Calu3 (cell line): ENCODE measurements at regions not wholly inside any gene's neighbourhood (a gene's known extent, or its start where the extent isn't known, plus 50 kb on each side); places are given as distances from the start of the nearest gene placed in this dataset.

Experiments
- BruUV-seq: library from RNA; stranded (reverse); fragments of 400-500 nt; replicated peaks from 2 replicates; lab custom pipeline; 2021; lab: Mats Ljungman, UMichigan
- CTCF ChIA-PET: fragments of 300-600 bp; sonication (Branson Sonifier 250); formaldehyde crosslinking; loops from one replicate; lab custom pipeline; 2022; ENCODE audit warnings: antibody characterized with exemption; lab: Charles Lee
- DNase-seq: peaks from one replicate; pipeline ENCODE4 v3.0.0; 2022
- H3K27ac Mint-ChIP-seq: one replicate; pipeline ENCODE4 v1.8.0; 2022; ENCODE audit warnings: mixed read lengths; ENCODE audit not compliant: unreplicated experiment
- H3K27me3 Mint-ChIP-seq: one replicate; pipeline ENCODE4 v1.8.0; 2022; ENCODE audit warnings: mixed read lengths; ENCODE audit not compliant: unreplicated experiment
- H3K36me3 Mint-ChIP-seq: one replicate; pipeline ENCODE4 v1.8.0; 2022; ENCODE audit warnings: mild to moderate bottlenecking, moderate library complexity, mixed read lengths; ENCODE audit not compliant: insufficient read depth, unreplicated experiment
- H3K4me1 Mint-ChIP-seq: one replicate; pipeline ENCODE4 v1.8.0; 2022; ENCODE audit warnings: mild to moderate bottlenecking, low read depth, mixed read lengths; ENCODE audit not compliant: unreplicated experiment
- H3K4me3 Mint-ChIP-seq: one replicate; pipeline ENCODE4 v1.8.0; 2022; ENCODE audit warnings: mild to moderate bottlenecking, low read depth, moderate library complexity, mixed read lengths; ENCODE audit not compliant: unreplicated experiment
- H3K9me3 Mint-ChIP-seq: one replicate; pipeline ENCODE4 v1.8.0; 2022; ENCODE audit warnings: low read depth, mixed read lengths; ENCODE audit not compliant: unreplicated experiment
- CTCF ChIP-seq: fragments of 200-600 bp; IDR thresholded peaks from one replicate; pipeline ENCODE4 v1.8.0; 2022; ENCODE audit warnings: antibody characterized with exemption; ENCODE audit not compliant: unreplicated experiment
- intact Hi-C: fragments of 100-400 bp; cut with micrococcal nuclease; formaldehyde crosslinking; loops from one replicate; pipeline ENCODE4 v1.10.0; 2022; ENCODE audit not compliant: unreplicated experiment

GRCh38 chr3:124383846-124384466 is 346.3 kb upstream of the UMPS start:
- H3K36me3 Mint-ChIP-seq: no peaks in the 10 kb centered on the region
- no peak overlapping the region for H3K4me3 Mint-ChIP-seq
- no peaks in the 10 kb centered on the region for H3K9me3 Mint-ChIP-seq
- no peak for TF ChIP-seq CTCF
- H3K4me1 Mint-ChIP-seq: no peaks in the 10 kb centered on the region
- intact Hi-C loops: no loop called here
- no TSS peak for BruUV-seq
- H3K27ac Mint-ChIP-seq: no peak overlapping the region
- CTCF ChIA-PET: no interaction called here
- peaks cover 100% of the 10 kb centered on the region for H3K27me3 Mint-ChIP-seq
- no peak for DNase-seq

GRCh38 chr3:124384527-124384926 is 345.7 kb upstream of the UMPS start:
- BruUV-seq: no TSS peak
- Mint-ChIP-seq H3K27ac (no peak overlapping the region), H3K27me3 (peaks cover 100% of the 10 kb centered on the region), H3K36me3 (no peaks in the 10 kb centered on the region), H3K9me3 (no peaks in the 10 kb centered on the region), H3K4me3 (no peak overlapping the region), H3K4me1 (no peaks in the 10 kb centered on the region)
- intact Hi-C loops: no loop called here
- no peak for DNase-seq
- CTCF ChIA-PET: interaction anchor here (0.9 kb wide), 1 partner anchor 9 kb away, joined by 3 read pairs; no protein-coding TSS in a partner anchor
- no peak for TF ChIP-seq CTCF

GRCh38 chr3:124385996-124386395 is 344.3 kb upstream of the UMPS start:
- DNase-seq: no peak
- no peak overlapping the region for H3K27ac Mint-ChIP-seq
- no peaks in the 10 kb centered on the region for H3K4me1 Mint-ChIP-seq
- H3K4me3 Mint-ChIP-seq: no peak overlapping the region
- no peaks in the 10 kb centered on the region for H3K9me3 Mint-ChIP-seq
- BruUV-seq: no TSS peak
- intact Hi-C loops: no loop called here
- CTCF ChIA-PET: no interaction called here
- H3K36me3 Mint-ChIP-seq: no peaks in the 10 kb centered on the region
- peaks cover 100% of the 10 kb centered on the region for H3K27me3 Mint-ChIP-seq
- TF ChIP-seq CTCF: no peak

- Mint-ChIP-seq H3K4me3 (no peak overlapping the region), H3K9me3 (no peaks in the 10 kb centered on the region), H3K27ac (no peak overlapping the region), H3K27me3 (peaks cover 99% of the 10 kb centered on the region), H3K4me1 (no peaks in the 10 kb centered on the region), H3K36me3 (no peaks in the 10 kb centered on the region)
- intact Hi-C loops: no loop called here
- no TSS peak for BruUV-seq
- DNase-seq: no peak
- CTCF ChIA-PET: no interaction called here
- no peak for TF ChIP-seq CTCF
These were observed 343.2 kb upstream of the UMPS start for GRCh38 chr3:124386996-124387595.
